ENCODE measurements at regions not wholly inside any gene's neighbourhood (a gene's known extent, or its start where the extent isn't known, plus 50 kb on each side); places are given as distances from the start of the nearest gene placed in this dataset.
"Not testable (repeated sequence)": the region's sequence is repeated elsewhere in the genome, so short reads cannot be mapped to it uniquely, and the experiment has no call there.

DNA sequence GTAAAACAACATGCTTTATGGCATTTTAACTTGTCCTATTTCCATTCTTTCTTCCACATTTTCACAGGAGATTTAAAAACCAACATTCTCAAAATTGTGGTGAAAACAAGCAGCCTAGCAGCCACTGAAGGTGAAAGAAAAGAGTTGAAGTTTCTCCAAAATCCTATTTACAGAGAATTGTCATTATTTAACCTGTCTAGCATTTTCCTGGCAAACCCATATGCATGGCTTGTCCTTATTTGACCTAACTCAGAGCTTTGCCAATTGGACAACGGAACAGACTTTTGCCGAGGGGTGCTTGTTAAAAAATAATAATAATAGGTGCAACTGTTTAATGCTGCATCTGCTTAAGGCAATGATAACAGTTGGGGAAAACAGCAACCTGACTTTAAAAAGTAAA, 80.4 kb upstream of the PCSK5 start:
- DNase-seq (ENCODE audit: low read depth): no peak
- H3K4me3 ChIP-seq (ENCODE audit: low read depth, low read length): no peak overlapping the region
- TF ChIP-seq CTCF (IDR thresholded peaks at IDR 0.05; ENCODE audit: insufficient read depth, low read length): no peak

- no peak for TF ChIP-seq CTCF (IDR thresholded peaks at IDR 0.05; ENCODE audit: insufficient read depth, low read length)
- no peak overlapping the region for H3K4me3 ChIP-seq (ENCODE audit: low read depth, low read length)
- no peak for DNase-seq (ENCODE audit: low read depth)
These were observed 78.8 kb upstream of the PCSK5 start for GRCh38 chr9:75811692-75812091.

DNA sequence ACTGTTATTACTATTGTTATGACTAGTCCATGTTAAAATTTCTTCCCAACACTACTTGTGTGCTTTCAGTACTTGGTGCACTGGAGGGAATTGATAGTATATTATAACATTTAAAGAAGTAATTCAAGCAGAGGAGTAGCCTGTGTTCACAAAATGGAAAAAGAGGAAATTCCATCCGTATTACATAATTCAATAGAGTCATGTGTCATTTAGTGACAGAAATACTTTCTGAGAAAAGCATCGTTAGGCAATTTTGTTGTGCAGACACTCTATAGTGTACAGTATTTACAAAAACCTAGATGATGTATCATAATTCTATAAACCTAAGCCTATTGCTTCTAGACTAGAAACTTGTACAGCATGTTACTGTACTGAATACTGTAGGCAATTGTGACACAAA, 78.3 kb upstream of the PCSK5 start:
- no peak for TF ChIP-seq CTCF (IDR thresholded peaks at IDR 0.05; ENCODE audit: insufficient read depth, low read length)
- no peak for DNase-seq (ENCODE audit: low read depth)
- no peak overlapping the region for H3K4me3 ChIP-seq (ENCODE audit: low read depth, low read length)

- TF ChIP-seq CTCF (IDR thresholded peaks at IDR 0.05; ENCODE audit: insufficient read depth, low read length): no peak
- H3K4me3 ChIP-seq (ENCODE audit: low read depth, low read length): no peak overlapping the region
- DNase-seq (ENCODE audit: low read depth): no peak
These were observed 75.8 kb upstream of the PCSK5 start for GRCh38 chr9:75814667-75815066.

DNA sequence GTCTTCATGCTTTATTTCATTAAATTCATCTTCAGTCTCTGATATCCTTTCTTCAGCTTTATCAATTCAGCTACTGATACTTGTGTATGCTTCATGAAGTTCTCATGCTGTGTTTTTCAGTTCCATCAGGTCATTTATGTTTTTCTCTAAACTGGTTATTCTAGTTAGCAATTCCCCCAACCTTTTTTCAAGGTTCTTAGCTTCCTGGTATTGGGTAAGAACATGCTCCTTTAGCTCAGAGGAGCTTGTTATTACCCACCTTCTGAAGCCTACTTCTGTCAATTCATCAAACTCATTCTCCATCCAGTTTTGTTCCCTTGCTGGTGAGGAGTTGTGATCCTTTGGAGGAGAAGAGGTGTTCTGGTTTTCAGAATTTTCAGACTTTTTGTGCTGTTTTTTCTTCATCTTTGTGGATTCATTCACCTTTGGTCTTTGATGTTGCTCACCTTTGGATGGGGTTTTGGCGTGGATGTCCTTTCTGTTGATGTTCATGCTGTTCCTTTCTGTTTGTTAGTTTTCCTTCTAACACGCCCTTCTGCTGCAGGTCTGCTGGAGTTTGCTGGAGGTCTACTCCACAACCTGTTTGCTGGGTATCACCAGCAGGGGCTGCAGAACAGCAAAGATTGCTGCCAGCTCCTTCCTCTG, 69.9 kb upstream of the PCSK5 start:
- not testable (repeated sequence) for DNase-seq (ENCODE audit: low read depth); H3K4me3 ChIP-seq (ENCODE audit: low read depth, low read length)

- TF ChIP-seq CTCF (IDR thresholded peaks at IDR 0.05; ENCODE audit: insufficient read depth, low read length): no peak
- no peak for DNase-seq (ENCODE audit: low read depth)
- H3K4me3 ChIP-seq (ENCODE audit: low read depth, low read length): no peak overlapping the region
These were observed 67.3 kb upstream of the PCSK5 start for GRCh38 chr9:75823151-75823550.

GRCh38 chr9:75824816-75825568, 65.5 kb upstream of the PCSK5 start:
- no peak overlapping the region for H3K4me3 ChIP-seq (ENCODE audit: low read depth, low read length)
- TF ChIP-seq CTCF (IDR thresholded peaks at IDR 0.05; ENCODE audit: insufficient read depth, low read length): no peak
- no peak for DNase-seq (ENCODE audit: low read depth)

Data from fibroblast of the aortic adventitia (primary cell).